Common myeloid progenitor, CD34-positive (primary cell): ENCODE measurements at regions not wholly inside any gene's neighbourhood (a gene's known extent, or its start where the extent isn't known, plus 50 kb on each side); places are given as distances from the start of the nearest gene placed in this dataset.

ENCODE experiments used
- CTCF ChIA-PET: fragments of 350-600 bp; sonication (Branson Sonifier 250); formaldehyde crosslinking; loops from one replicate; lab custom pipeline; 2021; ENCODE audit warnings: antibody characterized with exemption; lab: Charles Lee
- POLR2A ChIA-PET: fragments of 350-600 bp; sonication (Branson Sonifier 250); formaldehyde crosslinking; loops from one replicate; lab custom pipeline; 2021; ENCODE audit warnings: antibody characterized with exemption; lab: Charles Lee
- DNase-seq, 3 donors: peaks; one replicate each; pipeline versions ENCODE4 v3.0.0 to v3.0.0-alpha.2; 2013
- H3K27ac ChIP-seq, 2 experiments: 1 replicate in 1 of 2; 2 replicates in 1 of 2; pipeline ENCODE4 v1.7.0; 2013; ENCODE audit warnings: inconsistent platforms in 2 of 2, low read length in 2 of 2, mild to moderate bottlenecking in 2 of 2, low read depth in 1 of 2, moderate library complexity in 1 of 2; ENCODE audit not compliant: severe bottlenecking in 2 of 2, insufficient read depth in 1 of 2, poor library complexity in 1 of 2
- H3K27me3 ChIP-seq, 5 experiments: replicated peaks in 2 of 5; 1 replicate in 3 of 5; 2 replicates in 2 of 5; pipeline versions ENCODE4 v1.6.1 to v1.7.0; 2013; ENCODE audit warnings: low read length in 4 of 5, mild to moderate bottlenecking in 2 of 5, moderate library complexity in 2 of 5, inconsistent platforms in 1 of 5; ENCODE audit not compliant: insufficient read depth in 5 of 5, control insufficient read depth in 4 of 5
- H3K36me3 ChIP-seq, 4 experiments: 1 replicate in 2 of 4; 2 replicates in 2 of 4; pipeline versions ENCODE4 v1.6.1 to v1.7.0; 2013; ENCODE audit warnings: low read length in 3 of 4, control low read depth in 1 of 4, mild to moderate bottlenecking in 1 of 4; ENCODE audit not compliant: control insufficient read depth in 4 of 4, insufficient read depth in 4 of 4
- H3K4me1 ChIP-seq, 4 experiments: 1 replicate in 3 of 4; 2 replicates in 1 of 4; pipeline versions ENCODE4 v1.6.1 to v1.7.1; 2013; ENCODE audit warnings: low read length in 3 of 4, mild to moderate bottlenecking in 3 of 4, control low read depth in 1 of 4, inconsistent platforms in 1 of 4, moderate library complexity in 1 of 4; ENCODE audit not compliant: control insufficient read depth in 4 of 4, insufficient read depth in 4 of 4; ENCODE audit errors: control extremely low read depth in 1 of 4
- H3K4me3 ChIP-seq, 7 experiments: 1 replicate in 4 of 7; 2 replicates in 3 of 7; pipeline versions ENCODE4 v1.5.1 to v1.7.0; 2013; ENCODE audit warnings: mild to moderate bottlenecking in 7 of 7, low read length in 6 of 7, moderate library complexity in 6 of 7, inconsistent platforms in 2 of 7, low read depth in 2 of 7, control low read depth in 1 of 7; ENCODE audit not compliant: insufficient read depth in 4 of 7, control insufficient read depth in 1 of 7; ENCODE audit errors: extremely low read depth in 1 of 7
- H3K9me3 ChIP-seq, 5 experiments: 1 replicate in 4 of 5; 2 replicates in 1 of 5; pipeline versions ENCODE4 v1.6.1 to v1.7.1; 2013; ENCODE audit warnings: low read length in 4 of 5, mild to moderate bottlenecking in 2 of 5, inconsistent platforms in 1 of 5, low read depth in 1 of 5, moderate library complexity in 1 of 5; ENCODE audit not compliant: control insufficient read depth in 4 of 5, insufficient read depth in 2 of 5; ENCODE audit errors: control extremely low read depth in 1 of 5
- WGBS: methylation state at CpG from one replicate; pipeline ENCODE4 v1.1.5; 2013; ENCODE audit not compliant: insufficient coverage; 5-methylcytosine and 5-hydroxymethylcytosine counted together

DNA sequence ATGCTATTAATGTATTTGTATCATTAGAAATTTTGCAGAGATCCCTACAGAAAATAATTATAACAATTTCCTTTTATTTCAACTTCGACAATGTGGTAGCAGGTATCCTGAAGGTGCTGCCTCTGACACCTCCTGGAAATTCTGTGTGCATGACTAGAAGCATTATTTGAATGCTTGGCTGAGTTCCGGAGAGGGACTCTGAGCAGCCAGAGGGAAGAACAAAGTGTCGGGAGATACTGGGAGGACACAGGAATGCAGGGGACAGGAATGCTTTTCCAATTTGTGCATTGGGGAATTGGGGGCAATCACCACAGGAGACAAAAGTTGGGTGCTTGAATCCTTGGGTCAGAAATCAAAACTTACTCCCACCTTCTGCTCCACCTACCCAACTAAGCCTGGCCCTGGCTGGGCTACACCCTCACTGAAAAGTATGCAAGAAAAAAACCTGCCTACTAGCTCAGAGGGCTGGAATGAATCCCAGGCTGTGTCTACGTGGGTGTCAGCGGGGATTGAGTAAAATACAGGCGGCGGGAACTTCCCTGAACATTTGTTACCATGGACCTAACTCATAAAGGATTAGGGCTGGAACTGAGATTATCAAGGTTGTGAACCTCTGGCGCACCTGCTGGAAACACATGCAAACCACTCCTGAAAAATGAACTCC lies 299.3 kb downstream of the SOX11 start:
- WGBS: 92% methylated on average over 7 of the region's 8 CpGs
- POLR2A ChIA-PET: no interaction called here
- no peaks in the 10 kb centered on the region for H3K4me1 ChIP-seq
- CTCF ChIA-PET: no interaction called here
- H3K27ac ChIP-seq: no peak overlapping the region
- no peak for DNase-seq
- no peaks in the 10 kb centered on the region for H3K9me3 ChIP-seq
- H3K27me3 ChIP-seq: no peaks in the 10 kb centered on the region
- H3K36me3 ChIP-seq: no peaks in the 10 kb centered on the region
- H3K4me3 ChIP-seq: no peak overlapping the region

- DNase-seq: no peak
- CTCF ChIA-PET: no interaction called here
- H3K27ac ChIP-seq: no peak overlapping the region
- POLR2A ChIA-PET: no interaction called here
- H3K9me3 ChIP-seq: no peaks in the 10 kb centered on the region
- 92% methylated on average over 1 of the region's 1 CpG for WGBS
- H3K4me1 ChIP-seq: no peaks in the 10 kb centered on the region
- no peak overlapping the region for H3K4me3 ChIP-seq
- no peaks in the 10 kb centered on the region for H3K27me3 ChIP-seq
- H3K36me3 ChIP-seq: no peaks in the 10 kb centered on the region
Observed at GRCh38 chr2:5995832-5996231, 303.6 kb downstream of the SOX11 start.

GRCh38 chr2:6008186-6008585 lies 316.0 kb downstream of the SOX11 start:
- no peaks in the 10 kb centered on the region for H3K36me3 ChIP-seq
- 92% methylated on average over 2 of the region's 2 CpGs for WGBS
- H3K9me3 ChIP-seq: no peaks in the 10 kb centered on the region
- H3K27ac ChIP-seq: no peak overlapping the region
- CTCF ChIA-PET: no interaction called here
- POLR2A ChIA-PET: no interaction called here
- no peaks in the 10 kb centered on the region for H3K4me1 ChIP-seq
- DNase-seq: no peak
- no peak overlapping the region for H3K4me3 ChIP-seq
- H3K27me3 ChIP-seq: peaks cover 0 to 1% (median 0%) of the 10 kb centered on the region in 5 experiments

GRCh38 chr2:6008726-6009125 lies 316.5 kb downstream of the SOX11 start:
- WGBS: no CpG with 5 or more reads among the region's 1 CpG
- DNase-seq: no peak
- Histone ChIP-seq H3K4me3 (no peak overlapping the region), H3K9me3 (no peaks in the 10 kb centered on the region), H3K4me1 (no peaks in the 10 kb centered on the region), H3K27me3 (peaks cover 0 to 1% (median 0%) of the 10 kb centered on the region in 5 experiments), H3K36me3 (no peaks in the 10 kb centered on the region), H3K27ac (no peak overlapping the region)
- ChIA-PET POLR2A (no interaction called here), CTCF (no interaction called here)

GRCh38 chr2:6010163-6010562 lies 318.0 kb downstream of the SOX11 start:
- H3K27ac ChIP-seq: no peak overlapping the region
- H3K9me3 ChIP-seq: no peaks in the 10 kb centered on the region
- ChIA-PET CTCF (no interaction called here), POLR2A (no interaction called here)
- no peak overlapping the region for H3K4me3 ChIP-seq
- H3K36me3 ChIP-seq: no peaks in the 10 kb centered on the region
- WGBS: 94% methylated on average over 5 of the region's 5 CpGs
- no peaks in the 10 kb centered on the region for H3K4me1 ChIP-seq
- peaks cover 0 to 1% (median 0%) of the 10 kb centered on the region in 5 experiments for H3K27me3 ChIP-seq
- DNase-seq: no peak

DNA sequence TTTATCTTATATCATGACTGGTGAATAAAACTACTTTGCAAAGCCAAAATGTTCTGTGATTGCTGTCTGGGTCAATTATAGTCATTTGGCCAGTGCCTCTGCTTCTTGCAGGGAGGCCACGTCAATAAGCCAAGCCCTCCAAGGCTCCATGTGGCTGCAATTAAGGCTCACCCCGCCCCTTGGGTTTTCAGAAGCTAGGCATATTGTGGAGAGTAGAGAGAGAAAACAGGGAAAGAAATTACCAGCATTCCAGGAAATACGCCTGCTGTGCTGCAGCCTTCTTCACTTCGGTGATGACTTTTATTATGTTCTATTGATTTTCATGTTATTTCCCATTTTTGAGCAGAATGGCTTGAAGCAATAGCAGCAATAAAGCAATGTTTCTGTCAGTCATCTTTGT lies 319.7 kb downstream of the SOX11 start:
- H3K4me3 ChIP-seq: peak overlapping the region in 1 of 7 experiments; percentile 6
- peaks cover 0 to 1% (median 0%) of the 10 kb centered on the region in 5 experiments for H3K27me3 ChIP-seq
- no peaks in the 10 kb centered on the region for H3K4me1 ChIP-seq
- H3K36me3 ChIP-seq: no peaks in the 10 kb centered on the region
- H3K9me3 ChIP-seq: no peaks in the 10 kb centered on the region
- WGBS: 92% methylated on average over 2 of the region's 4 CpGs
- CTCF ChIA-PET: no interaction called here
- H3K27ac ChIP-seq: no peak overlapping the region
- POLR2A ChIA-PET: no interaction called here
- DNase-seq: no peak

DNA sequence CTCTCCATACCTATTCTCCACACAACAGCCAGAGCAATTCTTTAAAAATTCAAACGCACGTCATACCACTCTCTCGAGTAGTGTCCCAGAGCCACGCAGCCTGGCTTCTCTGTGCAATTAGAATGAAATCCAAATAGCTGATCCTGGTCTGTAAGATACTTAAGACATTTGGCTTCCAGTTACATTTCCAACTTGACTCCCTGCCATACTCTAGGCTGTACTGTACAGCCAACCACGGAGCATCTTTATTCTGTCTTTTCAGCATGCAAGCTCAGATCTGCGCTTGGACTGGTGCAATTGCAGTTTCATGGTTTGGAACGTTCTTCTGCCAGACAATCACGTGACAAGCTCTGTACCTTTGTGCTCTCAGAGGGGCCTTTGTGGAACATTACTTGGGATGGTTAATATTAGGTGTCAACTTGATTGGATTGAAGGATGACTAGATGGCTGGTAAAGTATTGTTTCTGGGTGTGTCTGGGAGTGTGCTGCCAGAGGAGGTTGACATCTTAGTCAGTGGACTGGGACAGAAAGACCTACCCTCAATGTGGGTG lies 325.6 kb downstream of the SOX11 start:
- Histone ChIP-seq H3K4me3 (no peak overlapping the region), H3K36me3 (no peaks in the 10 kb centered on the region), H3K27me3 (no peaks in the 10 kb centered on the region), H3K4me1 (no peaks in the 10 kb centered on the region), H3K9me3 (no peaks in the 10 kb centered on the region), H3K27ac (no peak overlapping the region)
- 84% methylated on average over 8 of the region's 8 CpGs for WGBS
- ChIA-PET CTCF (no interaction called here), POLR2A (no interaction called here)
- no peak for DNase-seq
